GM12891 (cell line): ENCODE measurements at regions not wholly inside any gene's neighbourhood (a gene's known extent, or its start where the extent isn't known, plus 50 kb on each side); places are given as distances from the start of the nearest gene placed in this dataset.

Experiments used
- DNase-seq: peaks from one replicate; pipeline ENCODE4 v3.0.0; 2011; ENCODE audit warnings: low spot score; ENCODE audit not compliant: insufficient read length
- FAIRE-seq: peaks from 2 replicates; lab custom pipeline; 2011; peaks lifted over from hg19 to GRCh38; lab: Jason Lieb, UNC
- PAX5 ChIP-seq: IDR thresholded peaks from 2 replicates; pipeline ENCODE4 v1.6.1; 2011; ENCODE audit warnings: low read length, moderate library complexity, mild to moderate bottlenecking; ENCODE audit not compliant: insufficient read depth, severe bottlenecking
- POLR2A ChIP-seq: IDR thresholded peaks from 2 replicates; pipeline ENCODE4 v1.6.1; 2011; ENCODE audit warnings: low read depth, low read length, control low read depth
- POLR2AphosphoS5 ChIP-seq: IDR thresholded peaks from 2 replicates; pipeline ENCODE4 v1.6.1; 2011; ENCODE audit warnings: low read depth, low read length, control low read depth
- POU2F2 ChIP-seq: IDR thresholded peaks from 2 replicates; pipeline ENCODE4 v1.6.1; 2011; ENCODE audit warnings: low read depth, mild to moderate bottlenecking, control low read depth, low read length, moderate library complexity
- SPI1 ChIP-seq: IDR thresholded peaks from 2 replicates; pipeline ENCODE4 v1.6.1; 2011; ENCODE audit warnings: low read depth, low read length, control low read depth
- TAF1 ChIP-seq: IDR thresholded peaks from 2 replicates; pipeline ENCODE4 v1.6.1; 2011; ENCODE audit warnings: low read depth, low read length, control low read depth

DNA sequence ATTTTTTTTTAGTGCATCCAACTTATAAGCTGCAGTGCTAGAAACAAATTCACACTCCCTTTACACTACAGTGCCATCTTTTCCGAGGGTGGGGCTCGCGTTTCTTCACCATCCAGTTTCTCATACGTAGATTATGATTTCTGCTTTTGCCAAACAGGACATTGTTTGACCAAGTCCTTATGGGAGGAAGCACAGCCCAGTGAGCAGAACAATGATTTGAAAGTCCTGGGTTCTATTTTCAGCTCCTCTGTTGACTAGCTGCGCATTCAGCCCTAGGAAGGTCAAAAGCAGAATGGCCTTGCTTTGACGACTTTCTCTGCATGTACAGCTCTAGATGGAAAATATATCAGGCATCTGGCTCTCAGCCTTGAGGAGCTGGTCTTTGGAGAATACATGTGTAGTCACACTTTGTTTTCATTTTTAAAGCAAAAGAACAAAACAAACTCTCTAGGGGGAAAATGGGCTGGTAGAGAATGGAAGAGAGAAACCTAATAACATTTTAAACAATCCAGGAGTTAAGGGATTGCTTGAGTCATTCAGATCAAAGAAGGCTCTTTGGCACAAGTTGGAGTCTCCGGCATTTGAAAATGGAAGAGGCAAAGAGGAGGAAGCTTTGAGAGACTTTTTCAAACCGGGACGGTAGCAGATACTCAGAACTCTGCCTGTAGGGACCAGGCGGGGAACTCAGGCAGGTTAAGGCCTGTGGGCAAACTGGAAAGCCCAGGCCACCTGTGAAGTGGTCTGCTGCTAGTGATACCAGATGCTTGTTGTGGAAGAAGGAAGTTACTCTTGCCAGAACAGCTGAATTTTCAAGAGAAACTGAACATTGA, 257.3 kb upstream of the PLEKHG7 start:
- DNase-seq = no peak
- FAIRE-seq = no peak
- TF ChIP-seq PAX5 (peak; percentile 42), POU2F2 (peak; percentile 49; the same call in 1 of the 2 replicates), SPI1 (peak; percentile 54), POLR2AphosphoS5 (peak; percentile 74), POLR2A (peak; percentile 61; the same call in 1 of the 2 replicates), TAF1 (peak; percentile 59; the same call in 1 of the 2 replicates)

DNA sequence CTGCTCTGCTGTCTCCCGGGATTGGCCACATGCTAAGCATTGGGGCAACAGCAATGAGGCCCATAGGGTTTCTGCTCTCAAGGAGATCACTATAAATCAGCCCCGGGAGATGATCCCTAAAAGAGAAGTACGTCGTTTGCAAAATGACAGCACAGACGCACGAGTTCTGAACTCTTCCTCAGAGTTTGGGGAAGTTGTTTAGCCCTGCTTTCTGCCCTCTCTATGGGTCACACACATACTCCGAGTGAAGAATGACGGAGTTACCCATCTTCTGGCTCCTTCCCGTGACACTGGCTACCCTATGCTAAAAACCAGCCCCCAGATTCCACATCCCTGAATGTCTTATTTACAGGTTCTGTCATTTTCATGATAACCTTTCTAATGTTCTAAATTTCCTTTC, 258.0 kb upstream of the PLEKHG7 start:
- TF ChIP-seq POU2F2 (no peak), SPI1 (peak; percentile 54)
- DNase-seq = no peak
- peak; percentile 97 for FAIRE-seq

DNA sequence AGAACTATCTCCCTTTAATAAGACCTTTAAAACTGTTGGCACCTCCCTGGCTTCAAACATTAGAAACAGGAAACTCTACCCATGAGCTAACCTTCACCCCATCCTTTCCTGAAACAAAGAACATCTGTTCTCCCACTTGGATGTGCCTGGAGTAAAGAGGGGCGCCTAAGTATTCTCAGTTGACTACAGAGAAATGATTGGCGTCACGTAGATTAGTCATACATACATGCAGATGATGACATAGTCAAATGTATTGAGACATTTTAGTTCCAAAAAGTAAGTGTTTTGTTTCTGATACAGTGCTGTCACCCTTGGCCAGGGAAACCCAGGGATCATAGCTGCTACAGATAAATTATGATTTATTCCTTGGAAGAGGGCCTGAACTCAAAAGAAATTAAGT, 260.0 kb upstream of the PLEKHG7 start:
- no peak for TF ChIP-seq POLR2A
- TF ChIP-seq TAF1 = no peak
- no peak for TF ChIP-seq SPI1
- no peak for TF ChIP-seq POU2F2
- TF ChIP-seq PAX5 = no peak
- no peak for TF ChIP-seq POLR2AphosphoS5
- peak; percentile 72 for FAIRE-seq

DNA sequence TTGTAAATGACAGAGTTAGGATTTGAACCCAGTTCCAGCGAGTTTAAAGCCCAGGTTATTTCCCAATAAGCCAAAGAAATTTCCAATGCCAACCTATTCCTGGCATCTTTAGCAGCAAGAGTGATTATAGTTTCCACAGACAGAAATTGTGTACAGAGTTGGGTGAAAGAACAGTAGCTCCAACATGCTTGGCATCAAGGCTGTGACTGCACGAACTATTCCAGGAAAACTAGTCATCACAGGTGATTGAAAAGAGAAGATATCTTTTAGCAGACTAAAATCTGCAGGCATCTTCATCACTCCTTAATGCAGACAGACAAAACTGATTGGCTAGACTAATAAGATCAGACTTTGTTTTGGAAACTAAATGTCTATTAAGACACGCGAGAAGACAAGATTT, 262.7 kb upstream of the PLEKHG7 start:
- DNase-seq (no peak), FAIRE-seq (no peak)
- TF ChIP-seq POLR2A (no peak), TAF1 (no peak), PAX5 (no peak), POU2F2 (no peak), SPI1 (no peak)

More for the DNA sequence above, 260.0 kb upstream of the PLEKHG7 start:
- DNase-seq = no peak

DNA sequence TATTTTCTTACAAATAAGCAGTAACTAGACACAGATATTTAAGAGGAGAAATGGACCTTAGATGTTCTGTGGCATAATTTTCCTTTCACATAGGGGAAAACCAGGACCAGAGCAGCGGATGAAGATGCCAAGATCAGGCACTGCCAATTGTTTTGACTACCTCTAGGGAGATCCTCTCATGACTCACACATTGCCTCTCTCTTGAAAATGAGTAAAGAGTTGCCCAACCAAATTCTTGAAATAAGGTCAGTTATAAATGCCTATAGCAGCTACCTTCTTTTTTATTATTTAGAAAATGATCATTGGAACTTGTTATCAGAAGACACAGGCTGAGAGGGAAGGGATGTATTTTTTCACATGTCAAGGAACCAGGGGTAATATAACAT, 263.4 kb upstream of the PLEKHG7 start:
- DNase-seq = no peak
- peak; percentile 71 for FAIRE-seq
- TF ChIP-seq PAX5 (no peak), TAF1 (no peak), SPI1 (no peak), POLR2AphosphoS5 (no peak), POLR2A (no peak), POU2F2 (no peak)

DNA sequence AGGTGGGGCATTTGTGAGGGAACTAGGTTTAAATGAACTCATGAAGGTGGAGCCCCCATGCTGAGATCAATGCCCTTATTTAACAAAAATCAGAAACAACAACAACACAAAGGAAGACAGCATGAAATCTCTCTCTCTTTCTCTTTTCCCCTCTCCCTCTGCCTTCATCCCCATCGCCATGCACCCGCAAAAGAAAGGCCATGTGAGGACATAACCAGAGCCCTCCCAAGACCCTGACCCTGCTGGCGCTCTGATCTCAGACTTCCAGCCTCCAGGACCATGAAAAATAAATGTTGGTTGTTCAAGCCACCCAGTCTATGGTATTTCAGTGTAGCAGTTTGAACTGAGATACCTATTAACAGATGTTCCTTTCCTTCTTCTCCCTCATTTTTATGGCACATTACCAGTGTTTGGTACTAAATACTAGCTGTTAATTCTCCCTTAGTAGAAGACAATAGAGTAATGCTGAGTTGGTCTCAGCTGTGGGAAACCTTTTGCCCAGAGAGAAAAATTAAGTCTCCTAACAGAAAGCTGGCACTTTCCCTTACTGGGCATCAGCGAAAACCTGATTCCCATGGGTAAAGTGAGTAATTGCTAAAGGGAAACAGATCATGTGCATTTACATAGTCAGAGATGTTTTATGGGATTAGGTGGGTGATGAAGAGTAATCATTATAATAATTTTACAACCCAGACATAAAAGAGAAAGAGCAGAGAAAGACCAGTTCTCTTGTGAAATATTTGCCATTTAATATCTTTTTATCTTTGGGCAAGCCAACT, 264.0 kb upstream of the PLEKHG7 start:
- peak; percentile 68 for FAIRE-seq

DNA sequence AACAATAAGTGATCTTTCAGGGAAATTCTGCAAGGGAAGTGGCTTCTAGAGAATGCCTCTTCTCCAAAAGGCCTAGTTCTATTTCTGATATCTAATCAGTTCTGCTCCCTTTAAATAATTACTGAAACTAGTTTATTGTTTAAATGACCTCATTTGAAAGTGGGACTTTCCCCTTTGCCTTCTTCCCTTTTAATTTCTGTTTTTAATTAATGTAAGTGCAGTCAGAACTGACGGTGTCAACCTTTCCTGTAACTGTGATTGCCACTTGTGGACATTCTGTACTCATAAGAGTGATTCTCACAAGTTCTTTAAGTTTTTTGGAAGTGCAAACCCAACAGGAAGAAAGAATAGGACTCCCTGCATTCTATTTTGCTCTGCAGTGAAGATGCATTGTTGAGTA, 265.3 kb upstream of the PLEKHG7 start:
- FAIRE-seq = no peak
- TF ChIP-seq POLR2AphosphoS5 = no peak
- no peak for TF ChIP-seq POLR2A
- peak; percentile 2; the same call in 1 of the 2 replicates for TF ChIP-seq SPI1
- DNase-seq = no peak

More for the DNA sequence above, 264.0 kb upstream of the PLEKHG7 start:
- no peak for TF ChIP-seq TAF1
- no peak for TF ChIP-seq SPI1
- DNase-seq = no peak

DNA sequence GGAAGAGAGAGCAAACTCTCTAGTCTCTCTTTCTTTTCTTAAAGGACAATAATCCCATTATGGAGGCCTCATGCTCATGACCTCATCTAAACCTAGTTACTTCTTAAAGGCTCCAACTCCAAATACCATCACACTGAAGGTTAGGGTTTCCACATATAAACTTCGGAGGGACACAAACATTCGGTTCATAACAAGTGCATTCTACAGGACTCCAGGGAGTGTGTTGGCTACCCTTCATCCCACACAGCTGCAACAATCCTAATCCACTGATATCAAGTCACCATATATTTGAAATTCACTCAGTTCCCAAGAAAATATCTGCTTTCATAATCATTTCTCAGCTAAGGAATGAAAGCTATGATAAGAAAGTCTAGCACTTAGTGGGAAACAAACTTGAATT, 265.9 kb upstream of the PLEKHG7 start:
- TF ChIP-seq POLR2AphosphoS5 (no peak), TAF1 (no peak), POU2F2 (no peak), PAX5 (no peak), POLR2A (no peak), SPI1 (no peak)
- FAIRE-seq (no peak), DNase-seq (no peak)

DNA sequence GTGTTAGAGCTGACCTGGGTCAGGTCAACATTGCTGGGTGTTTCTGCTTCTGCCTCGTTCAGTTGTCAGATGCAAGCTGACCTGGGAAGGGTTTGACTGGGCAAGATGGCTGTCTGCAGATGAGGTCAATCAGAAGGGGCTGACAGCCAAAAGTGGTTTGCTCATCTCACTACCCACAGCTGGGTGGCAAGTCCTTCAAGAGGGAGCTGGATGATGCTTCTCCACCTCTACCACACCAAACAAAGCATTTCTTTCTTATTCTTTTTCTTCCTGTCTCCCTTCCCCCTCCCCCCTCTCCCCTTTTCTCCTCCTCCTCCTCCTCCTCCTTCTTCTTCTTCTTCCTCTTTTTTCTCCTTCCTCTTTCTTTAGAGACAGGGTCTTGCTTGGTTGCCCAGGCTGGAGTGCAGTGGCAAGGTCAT, 268.2 kb upstream of the PLEKHG7 start:
- DNase-seq = no peak
- TF ChIP-seq POLR2AphosphoS5 = no peak
- no peak for TF ChIP-seq TAF1
- FAIRE-seq = peak; percentile 91

DNA sequence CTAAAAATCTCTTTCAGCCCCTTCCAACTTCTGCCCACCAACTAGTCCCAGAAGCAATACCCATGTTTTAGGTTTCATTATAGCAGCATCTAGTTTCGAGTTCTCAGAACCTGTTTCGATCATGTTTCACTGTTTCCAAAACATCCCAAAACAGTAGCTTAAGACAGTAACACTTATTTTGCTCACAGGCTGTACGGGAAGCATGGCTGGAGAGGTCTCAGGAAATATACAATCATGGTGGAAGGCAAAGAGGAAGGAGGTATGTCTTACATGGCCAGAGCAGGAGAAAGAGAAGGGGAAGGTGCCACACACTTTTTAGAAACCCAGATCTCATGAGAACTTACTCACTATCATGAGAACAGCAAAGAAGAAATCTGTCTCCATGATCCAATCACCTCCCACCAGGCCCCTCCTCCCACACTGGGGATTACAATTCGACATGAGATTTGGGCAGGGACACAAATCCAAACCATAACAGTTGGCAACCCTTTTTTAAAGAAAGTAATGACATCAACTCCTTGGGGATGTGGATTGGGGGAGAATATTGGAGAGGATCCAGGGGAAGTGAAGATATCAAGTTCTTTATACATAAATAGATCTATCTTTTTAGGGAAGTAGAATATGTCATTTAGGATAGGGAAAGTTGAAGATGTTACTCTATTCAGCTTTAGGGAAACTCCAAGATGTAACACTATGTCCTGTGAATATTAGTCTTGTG, 269.9 kb upstream of the PLEKHG7 start:
- 0 out of 2 replicates have a peak, but pooled peaks have one; percentile 32 for TF ChIP-seq SPI1
- no peak for TF ChIP-seq POLR2A
- TF ChIP-seq PAX5 = no peak
- no peak for TF ChIP-seq POLR2AphosphoS5
- TF ChIP-seq TAF1 = 0 out of 2 replicates have a peak, but pooled peaks have one; percentile 31
- TF ChIP-seq POU2F2 = no peak
- DNase-seq (no peak), FAIRE-seq (peak; percentile 94)
